ENCODE measurements at regions not wholly inside any gene's neighbourhood (a gene's known extent, or its start where the extent isn't known, plus 50 kb on each side); places are given as distances from the start of the nearest gene placed in this dataset.

- TF ChIP-seq CTCF (IDR thresholded peaks at IDR 0.05) (no peak), EZH2 (IDR thresholded peaks at IDR 0.05) (no peak)
Observed at GRCh38 chr13:42485272-42485671, 88.7 kb upstream of the TNFSF11 start.
